Omental fat pad (tissue), 3 donors: ENCODE measurements at regions not wholly inside any gene's neighbourhood (a gene's known extent, or its start where the extent isn't known, plus 50 kb on each side); places are given as distances from the start of the nearest gene placed in this dataset.
"Not testable (repeated sequence)": the region's sequence is repeated elsewhere in the genome, so short reads cannot be mapped to it uniquely, and the experiment has no call there.

Experiments used
- ATAC-seq: fragments of 150-250 bp; one replicate; pipeline ENCODE4 v1.9.1; 2016; ENCODE audit warnings: mild to moderate bottlenecking, moderate library complexity; ENCODE audit not compliant: low FRiP score
- DNase-seq: peaks from one replicate; pipeline ENCODE4 v3.0.0-alpha.2; 2019; ENCODE audit warnings: low spot score
- CTCF ChIP-seq, 3 donors: fragments of 450-650 bp; IDR thresholded peaks; one replicate each; pipeline ENCODE4 v1.5.1; 2016 to 2017; ENCODE audit warnings: antibody characterized with exemption in 3 of 3, mild to moderate bottlenecking in 3 of 3, moderate library complexity in 2 of 3

GRCh38 chr16:86857807-86858206 lies 279.5 kb downstream of the FOXL1 start:
- ATAC-seq (no peak), DNase-seq (no peak)
- TF ChIP-seq CTCF (IDR thresholded peaks at IDR 0.05) = no peak

GRCh38 chr16:86858501-86858900 lies 280.2 kb downstream of the FOXL1 start:
- DNase-seq (no peak), ATAC-seq (no peak)
- no peak for TF ChIP-seq CTCF (IDR thresholded peaks at IDR 0.05)

- DNase-seq, ATAC-seq: not testable (repeated sequence)
Measured at GRCh38 chr16:86861270-86861858, 283.0 kb downstream of the FOXL1 start.

GRCh38 chr16:86862595-86863280 lies 284.4 kb downstream of the FOXL1 start:
- DNase-seq (no peak), ATAC-seq (no peak)
- no peak for TF ChIP-seq CTCF (IDR thresholded peaks at IDR 0.05)

GRCh38 chr16:86863609-86864008 lies 285.3 kb downstream of the FOXL1 start:
- no peak for DNase-seq
- no peak for ATAC-seq
- TF ChIP-seq CTCF (IDR thresholded peaks at IDR 0.05) = no peak

- DNase-seq (no peak), ATAC-seq (no peak)
- no peak for TF ChIP-seq CTCF (IDR thresholded peaks at IDR 0.05)
Measured at GRCh38 chr16:86864586-86864985, 286.2 kb downstream of the FOXL1 start.

GRCh38 chr16:86865851-86866662 lies 287.7 kb downstream of the FOXL1 start:
- no peak for ATAC-seq
- no peak for TF ChIP-seq CTCF (IDR thresholded peaks at IDR 0.05)
- DNase-seq = no peak
